ENCODE measurements at regions not wholly inside any gene's neighbourhood (a gene's known extent, or its start where the extent isn't known, plus 50 kb on each side); places are given as distances from the start of the nearest gene placed in this dataset.

- no peak for TF ChIP-seq CTCF (IDR thresholded peaks at IDR 0.05)
- no peak for TF ChIP-seq NFE2L1 (CRISPR knock-in tag; IDR thresholded peaks at IDR 0.05)
- TF ChIP-seq NFYB (CRISPR knock-in tag; conservative IDR thresholded peaks at IDR 0.05; ENCODE audit: low read depth): no peak
- no peak for TF ChIP-seq ZNF138 (CRISPR knock-in tag; conservative IDR thresholded peaks at IDR 0.05)
- TF ChIP-seq ETV6 (CRISPR knock-in tag; IDR thresholded peaks at IDR 0.05): no peak
- no peak for TF ChIP-seq ZNF232 (CRISPR knock-in tag; IDR thresholded peaks at IDR 0.05)
- TF ChIP-seq ESRRA (CRISPR knock-in tag; IDR thresholded peaks at IDR 0.05; ENCODE audit: borderline replicate concordance): no peak
- no peak for TF ChIP-seq ATF2 (CRISPR knock-in tag; IDR thresholded peaks at IDR 0.05; ENCODE audit: borderline replicate concordance, low read depth)
- no peak for TF ChIP-seq CDX4 (CRISPR knock-in tag; IDR thresholded peaks at IDR 0.05; ENCODE audit: borderline replicate concordance)
- no peak for TF ChIP-seq MAX (CRISPR knock-in tag; IDR thresholded peaks at IDR 0.05)
- TF ChIP-seq USF2 (CRISPR knock-in tag; IDR thresholded peaks at IDR 0.05): no peak
- no peak for TF ChIP-seq TEAD1 (CRISPR knock-in tag; IDR thresholded peaks at IDR 0.05)
- no peak for TF ChIP-seq SMAD4 (CRISPR knock-in tag; IDR thresholded peaks at IDR 0.05)
- no peak for TF ChIP-seq ELF4 (CRISPR knock-in tag; IDR thresholded peaks at IDR 0.05; ENCODE audit: low read depth)
Observed at GRCh38 chr16:9332574-9333148, 241.2 kb downstream of the HAPSTR1 start.

Measured in WTC11 (cell line).